ENCODE measurements at regions not wholly inside any gene's neighbourhood (a gene's known extent, or its start where the extent isn't known, plus 50 kb on each side); places are given as distances from the start of the nearest gene placed in this dataset.

GRCh38 chr2:237180187-237180586 is 94.5 kb downstream of the COPS8 start:
- TF ChIP-seq CTCF (IDR thresholded peaks at IDR 0.05): no peak
- TF ChIP-seq EZH2phosphoT487 (IDR thresholded peaks at IDR 0.05): no peak
- no peak for TF ChIP-seq EZH2 (IDR thresholded peaks at IDR 0.05)

Data from neural progenitor cell (in vitro differentiated cells).